H1 (cell line): ENCODE measurements at regions not wholly inside any gene's neighbourhood (a gene's known extent, or its start where the extent isn't known, plus 50 kb on each side); places are given as distances from the start of the nearest gene placed in this dataset.

Source experiments
- ASH2L ChIP-seq: fragments of 200-600, 300-600 bp; sonication (generic); IDR thresholded peaks from one replicate; pipeline ENCODE4 v1.7.1; 2017; ENCODE audit warnings: low read length

DNA sequence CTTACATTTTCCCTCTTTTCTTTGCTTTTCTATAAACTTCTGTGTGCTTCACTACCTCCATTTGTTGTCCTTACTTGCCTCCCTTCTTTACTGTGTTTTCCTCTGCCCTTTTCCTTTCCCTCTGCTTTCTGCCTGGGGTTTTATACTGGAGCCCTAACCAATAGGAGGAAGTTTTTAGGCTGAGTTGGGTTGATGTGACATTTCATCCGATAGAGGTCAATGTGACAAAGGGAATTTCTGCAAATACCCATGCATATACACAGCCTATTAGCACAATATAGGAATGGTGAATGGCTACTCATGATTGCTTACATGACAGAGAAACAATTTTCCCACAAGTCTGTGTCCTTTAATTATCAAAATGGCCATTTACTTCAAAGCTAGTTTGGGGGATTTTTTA, 153.0 kb upstream of the ARPP21 start (continued):
- TF ChIP-seq ASH2L = no peak
- TF ChIP-seq, all 59 proteins: peak for 2
